HCT116 (cell line): ENCODE measurements at regions not wholly inside any gene's neighbourhood (a gene's known extent, or its start where the extent isn't known, plus 50 kb on each side); places are given as distances from the start of the nearest gene placed in this dataset.

Source experiments
- CTCF ChIP-seq, 3 experiments: fragments of 200-600 bp in 1 of 3; sonication (generic) in 1 of 3; IDR thresholded peaks in 2 of 3; conservative IDR thresholded peaks in 1 of 3; 2 replicates each; pipeline ENCODE4 v1.5.1; 2012 to 2017; ENCODE audit warnings: low read depth in 2 of 3, low read length in 2 of 3, antibody characterized with exemption in 1 of 3, borderline replicate concordance in 1 of 3, control low read depth in 1 of 3, mild to moderate bottlenecking in 1 of 3, mixed read lengths in 1 of 3, mixed run types in 1 of 3, moderate library complexity in 1 of 3; ENCODE audit not compliant: insufficient read depth in 1 of 3
- EZH2 ChIP-seq: fragments of 200-600 bp; sonication (generic); IDR thresholded peaks from 2 replicates; pipeline ENCODE4 v1.6.1; 2017; ENCODE audit warnings: antibody characterized with exemption, mixed run types
- JUND ChIP-seq: IDR thresholded peaks from 2 replicates; pipeline ENCODE4 v1.6.1; 2012
- POLR2A ChIP-seq: IDR thresholded peaks from 2 replicates; pipeline ENCODE4 v1.7.0; 2011; ENCODE audit warnings: borderline replicate concordance; ENCODE audit not compliant: insufficient read depth, insufficient read length; ENCODE audit errors: extremely low read depth
- POLR2AphosphoS5 ChIP-seq: IDR thresholded peaks from 2 replicates; pipeline ENCODE4 v1.6.1; 2011; ENCODE audit warnings: mild to moderate bottlenecking, low read depth, low read length, moderate library complexity
- REST ChIP-seq: IDR thresholded peaks from 2 replicates; pipeline ENCODE4 v1.6.1; 2012; ENCODE audit warnings: low read depth
- ZNF274 ChIP-seq: fragments of 200-500 bp; sonication (Bioruptor generic); IDR thresholded peaks from 2 replicates; pipeline ENCODE4 v1.6.1; 2014; ENCODE audit warnings: mild to moderate bottlenecking, low read depth, low read length, inconsistent platforms

GRCh38 chr13:29674532-29674931, 79.0 kb upstream of the SLC7A1 start:
- no peak for TF ChIP-seq REST
- TF ChIP-seq POLR2A: no peak
- no peak for TF ChIP-seq CTCF (IDR thresholded peaks at IDR 0.05 in 2 of 3, conservative IDR thresholded peaks at IDR 0.05 in 1 of 3; ENCODE audit: borderline replicate concordance in 1 of 3, insufficient read depth in 1 of 3, low read depth in 2 of 3, low read length in 2 of 3)
- TF ChIP-seq ZNF274: no peak
- TF ChIP-seq POLR2AphosphoS5: no peak
- TF ChIP-seq EZH2: no peak
- TF ChIP-seq JUND: no peak
